ENCODE measurements at regions not wholly inside any gene's neighbourhood (a gene's known extent, or its start where the extent isn't known, plus 50 kb on each side); places are given as distances from the start of the nearest gene placed in this dataset.

GRCh38 chr6:113696960-113697359, 160.2 kb upstream of the MARCKS start:
- no peak for TF ChIP-seq CTCF (IDR thresholded peaks at IDR 0.05)
- TF ChIP-seq POLR2A (IDR thresholded peaks at IDR 0.05): no peak
- no peak for TF ChIP-seq EP300 (IDR thresholded peaks at IDR 0.05)

Data from ovary (tissue), 3 donors.